Panc1 (cell line): ENCODE measurements at regions not wholly inside any gene's neighbourhood (a gene's known extent, or its start where the extent isn't known, plus 50 kb on each side); places are given as distances from the start of the nearest gene placed in this dataset.

Source experiments
- ATAC-seq: fragments of 200-7000 bp; cut with Tn5 transposase; 2 replicates; pipeline ENCODE4 v1.9.1; 2020; ENCODE audit warnings: mild to moderate bottlenecking, moderate library complexity
- BruUV-seq: library from RNA; stranded (reverse); fragments of 400-500 nt; replicated peaks from 2 replicates; lab custom pipeline; 2021; lab: Mats Ljungman, UMichigan
- CTCF ChIA-PET: fragments of 300-600 bp; sonication (Branson Sonifier 250); formaldehyde crosslinking; loops from one replicate; lab custom pipeline; 2022; ENCODE audit warnings: antibody characterized with exemption; lab: Charles Lee
- POLR2A ChIA-PET: fragments of 300-600 bp; sonication (Branson Sonifier 250); formaldehyde crosslinking; loops from one replicate; lab custom pipeline; 2022; ENCODE audit warnings: antibody characterized with exemption; lab: Charles Lee
- DNase-seq: peaks from one replicate; pipeline ENCODE4 v3.0.0-alpha.2; 2010; ENCODE audit warnings: low read depth, low spot score
- H3K27ac ChIP-seq: 2 replicates; pipeline ENCODE4 v1.5.1; 2011; ENCODE audit warnings: mild to moderate bottlenecking, low read length, inconsistent platforms
- H3K27me3 ChIP-seq: fragments of 200-500 bp; sonication (Bioruptor generic); 2 replicates; pipeline ENCODE4 v1.6.0; 2014; ENCODE audit warnings: low read length, inconsistent platforms; ENCODE audit not compliant: control insufficient read depth, insufficient read depth
- H3K36me3 ChIP-seq: fragments of 200-500 bp; sonication (Bioruptor generic); 2 replicates; pipeline ENCODE4 v1.5.1; 2014; ENCODE audit warnings: inconsistent platforms, mild to moderate bottlenecking, low read length, moderate library complexity; ENCODE audit not compliant: control insufficient read depth, insufficient read depth
- H3K4me1 ChIP-seq: 2 replicates; pipeline ENCODE4 v1.5.1; 2011; ENCODE audit warnings: inconsistent platforms, mild to moderate bottlenecking, low read length, moderate library complexity; ENCODE audit not compliant: control insufficient read depth, insufficient read depth
- H3K4me3 ChIP-seq, 2 experiments: 2 replicates each; pipeline ENCODE4 v1.5.1; 2011 to 2012; ENCODE audit warnings: low read depth in 2 of 2, low read length in 2 of 2, mild to moderate bottlenecking in 2 of 2, inconsistent platforms in 1 of 2, moderate library complexity in 1 of 2
- H3K9me3 ChIP-seq: fragments of 200-500 bp; sonication (Bioruptor generic); 2 replicates; pipeline ENCODE4 v1.5.1; 2014; ENCODE audit warnings: low read depth, mild to moderate bottlenecking, inconsistent platforms, low read length, moderate library complexity; ENCODE audit not compliant: control insufficient read depth, insufficient read depth
- CTCF ChIP-seq: fragments of 450-650 bp; IDR thresholded peaks from 2 replicates; pipeline ENCODE4 v1.5.1; 2017; ENCODE audit warnings: mild to moderate bottlenecking
- POLR2AphosphoS5 ChIP-seq: IDR thresholded peaks from 2 replicates; pipeline ENCODE4 v1.6.1; 2012; ENCODE audit warnings: mild to moderate bottlenecking, low read depth, low read length, moderate library complexity
- REST ChIP-seq, 2 experiments: IDR thresholded peaks; 2 replicates each; pipeline ENCODE4 v1.6.1; 2011 to 2012; ENCODE audit warnings: low read depth in 2 of 2, control low read depth in 1 of 2, low read length in 1 of 2, mild to moderate bottlenecking in 1 of 2, moderate library complexity in 1 of 2; ENCODE audit not compliant: insufficient read depth in 1 of 2
- SIN3A ChIP-seq: IDR thresholded peaks from 2 replicates; pipeline ENCODE4 v1.6.1; 2012; ENCODE audit warnings: low read depth, mild to moderate bottlenecking, low read length, moderate library complexity, borderline replicate concordance; ENCODE audit not compliant: insufficient read depth
- TCF7L2 ChIP-seq: IDR thresholded peaks from 2 replicates; pipeline ENCODE4 v1.6.1; 2011; ENCODE audit warnings: mild to moderate bottlenecking, low read depth, low read length, inconsistent platforms
- in situ Hi-C: cut with HindIII; loops from 2 replicates; pipeline ENCODE4 v1.10.0; 2016; ENCODE audit warnings: low sequenced_read_pairs, low pct_unique_long_range_greater_than_20kb
- intact Hi-C: fragments of 100-400 bp; cut with micrococcal nuclease; formaldehyde crosslinking; loops from one replicate; pipeline ENCODE4 v1.10.0; 2022; ENCODE audit not compliant: unreplicated experiment

DNA sequence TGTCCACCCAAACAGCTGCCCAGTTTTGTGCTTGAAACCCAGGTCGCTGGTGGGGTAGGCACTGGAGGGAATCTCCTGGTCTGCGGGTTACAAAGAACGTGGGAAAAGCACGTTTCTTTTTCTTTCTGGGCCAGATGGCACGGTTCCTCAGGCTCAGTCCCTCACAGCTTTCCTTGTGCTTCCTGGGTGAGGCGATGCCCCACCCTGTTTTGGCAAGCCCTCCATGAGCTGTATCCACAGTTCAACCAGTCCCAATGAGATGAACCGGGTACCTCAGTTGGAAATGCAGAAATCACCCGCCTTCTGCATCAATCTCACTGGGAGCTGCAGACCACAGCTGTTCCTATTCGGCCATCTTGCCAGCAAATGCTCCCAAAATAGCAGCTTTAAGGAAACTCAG, 51.4 kb upstream of the TMTC2 start:
- Histone ChIP-seq H3K9me3 (peaks cover 3% of the 10 kb centered on the region; the same call in 1 of the 2 replicates), H3K27ac (no peak overlapping the region), H3K4me1 (no peaks in the 10 kb centered on the region), H3K36me3 (no peaks in the 10 kb centered on the region), H3K4me3 (no peak overlapping the region), H3K27me3 (no peaks in the 10 kb centered on the region)
- intact Hi-C loops: no loop called here
- CTCF ChIA-PET: no interaction called here
- no TSS peak for BruUV-seq
- in situ Hi-C loops: no loop called here
- ATAC-seq: no peak
- no peak for DNase-seq
- POLR2A ChIA-PET: no interaction called here
- TF ChIP-seq CTCF: no peak
- no peak for TF ChIP-seq SIN3A
- no peak for TF ChIP-seq REST (IDR thresholded peaks at IDR 0.05; ENCODE audit: insufficient read depth in 1 of 2, low read depth in 2 of 2, low read length in 1 of 2)
- TF ChIP-seq TCF7L2: no peak
- no peak for TF ChIP-seq POLR2AphosphoS5
